Esophagus (tissue), 2 donors: ENCODE measurements at regions not wholly inside any gene's neighbourhood (a gene's known extent, or its start where the extent isn't known, plus 50 kb on each side); places are given as distances from the start of the nearest gene placed in this dataset.
"Not testable (repeated sequence)": the region's sequence is repeated elsewhere in the genome, so short reads cannot be mapped to it uniquely, and the experiment has no call there.

Experiments used
- H3K27ac ChIP-seq, 2 donors: one replicate each; pipeline ENCODE4 v1.5.1; 2013; ENCODE audit warnings: low read depth in 2 of 2, mild to moderate bottlenecking in 2 of 2, inconsistent platforms in 1 of 2, low read length in 1 of 2, moderate library complexity in 1 of 2
- H3K27me3 ChIP-seq, 2 donors: one replicate each; pipeline ENCODE4 v1.6.1; 2013; ENCODE audit warnings: low read length in 2 of 2, control low read depth in 1 of 2, mild to moderate bottlenecking in 1 of 2; ENCODE audit not compliant: insufficient read depth in 2 of 2, control insufficient read depth in 1 of 2
- H3K36me3 ChIP-seq, 2 donors: one replicate each; pipeline ENCODE4 v1.6.1; 2013; ENCODE audit warnings: low read length in 1 of 2; ENCODE audit not compliant: control insufficient read depth in 2 of 2, insufficient read depth in 2 of 2
- H3K4me1 ChIP-seq, 2 donors: one replicate each; pipeline ENCODE4 v1.6.1; 2013; ENCODE audit warnings: low read length in 1 of 2; ENCODE audit not compliant: control insufficient read depth in 2 of 2, insufficient read depth in 2 of 2
- H3K4me3 ChIP-seq, 2 donors: one replicate each; pipeline ENCODE4 v1.5.1; 2013; ENCODE audit warnings: low read length in 2 of 2, mild to moderate bottlenecking in 2 of 2, low read depth in 1 of 2, moderate library complexity in 1 of 2
- H3K9me3 ChIP-seq, 2 donors: one replicate each; pipeline ENCODE4 v1.6.1; 2013; ENCODE audit warnings: mild to moderate bottlenecking in 2 of 2, low read depth in 1 of 2, low read length in 1 of 2, moderate library complexity in 1 of 2; ENCODE audit not compliant: control insufficient read depth in 2 of 2, insufficient read depth in 1 of 2
- WGBS, 2 donors: extraction: QIAGEN DNeasy Blood & Tissue Kit; methylation state at CpG; one replicate each; pipeline ENCODE4 v1.1.7; 2013; 5-methylcytosine and 5-hydroxymethylcytosine counted together
- donor health status: healthy with polysubstance abuse.
- donor health status: Bipolar disorder and iron deficiency.

- not testable (repeated sequence) for H3K4me1 ChIP-seq, H3K27ac ChIP-seq
- 81 to 91% methylated on average over 3 of the region's 3 CpGs for WGBS, 2 donors
Measured at GRCh38 chr3:172579753-172580152, 56.5 kb upstream of the TNFSF10 start.

GRCh38 chr3:172578714-172579113, 55.5 kb upstream of the TNFSF10 start:
- not testable (repeated sequence) for H3K36me3 ChIP-seq, H3K4me1 ChIP-seq, H3K27me3 ChIP-seq, H3K4me3 ChIP-seq, H3K9me3 ChIP-seq, H3K27ac ChIP-seq
- 90 to 97% methylated on average over 1 of the region's 1 CpG for WGBS, 2 donors

More at GRCh38 chr3:172579753-172580152, 56.5 kb upstream of the TNFSF10 start:
- H3K36me3 ChIP-seq, H3K4me3 ChIP-seq, H3K27me3 ChIP-seq, H3K9me3 ChIP-seq: not testable (repeated sequence)

DNA sequence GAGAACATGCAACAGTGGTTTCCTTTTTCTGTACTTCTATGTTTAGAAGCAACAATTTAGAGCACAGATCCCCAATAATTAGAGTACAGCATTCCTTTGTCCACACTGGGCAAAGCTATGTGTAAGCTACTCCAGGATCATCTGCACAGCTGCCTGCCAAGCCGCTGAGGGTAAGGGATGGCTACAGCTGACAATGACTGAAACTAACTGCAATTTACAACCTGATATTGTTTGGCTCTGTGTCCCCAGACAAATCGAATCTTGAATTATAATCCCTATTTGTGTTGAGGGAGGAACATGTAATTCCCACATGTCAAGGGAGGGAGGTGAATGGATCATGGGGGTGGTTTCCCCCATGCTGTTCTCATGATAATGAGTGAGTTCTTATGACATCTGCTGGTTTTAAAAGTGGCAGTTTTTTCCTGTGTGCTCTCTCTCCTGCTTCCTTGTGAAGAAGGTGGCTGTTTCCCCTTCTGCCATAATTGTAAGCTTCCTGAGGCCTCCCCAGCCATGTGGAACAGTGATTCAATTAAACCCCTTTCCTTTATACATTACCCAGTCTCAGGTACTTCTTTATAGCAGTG, 54.8 kb upstream of the TNFSF10 start:
- no peaks in the 10 kb centered on the region for H3K27me3 ChIP-seq
- no peaks in the 10 kb centered on the region for H3K4me1 ChIP-seq
- no peak overlapping the region for H3K4me3 ChIP-seq
- WGBS, 2 donors: 46 to 50% methylated on average over 2 of the region's 2 CpGs
- peak overlapping the region in 1 of 2 donors; percentile 1 for H3K27ac ChIP-seq
- no peaks in the 10 kb centered on the region for H3K36me3 ChIP-seq
- no peaks in the 10 kb centered on the region for H3K9me3 ChIP-seq

GRCh38 chr3:172575375-172575774, 52.1 kb upstream of the TNFSF10 start:
- H3K4me3 ChIP-seq: no peak overlapping the region
- no peak overlapping the region for H3K27ac ChIP-seq
- no peaks in the 10 kb centered on the region for H3K4me1 ChIP-seq
- no peaks in the 10 kb centered on the region for H3K9me3 ChIP-seq
- 83 to 85% methylated on average over 2 of the region's 2 CpGs for WGBS, 2 donors
- no peaks in the 10 kb centered on the region for H3K27me3 ChIP-seq
- no peaks in the 10 kb centered on the region for H3K36me3 ChIP-seq

DNA sequence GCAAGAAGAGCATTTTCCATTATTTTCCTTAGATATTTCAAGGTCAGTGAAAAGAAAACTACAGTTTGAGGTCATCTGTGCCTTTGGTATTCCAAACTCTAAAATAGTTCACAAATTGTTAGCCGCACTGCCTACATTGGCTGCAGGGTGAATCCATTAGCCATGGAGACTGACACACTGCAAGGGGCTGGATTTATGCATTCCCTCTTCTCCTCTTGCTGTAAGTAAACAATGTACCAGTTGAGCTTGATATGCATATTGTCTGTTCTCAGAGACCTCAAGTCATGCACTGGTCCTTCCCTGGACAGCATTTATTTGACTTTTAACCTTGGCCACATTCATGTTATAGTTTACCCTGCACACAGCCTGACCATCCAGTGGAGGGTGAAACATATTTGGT, 50.2 kb upstream of the TNFSF10 start:
- WGBS, 2 donors: 96 to 97% methylated on average over 1 of the region's 1 CpG
- H3K27ac ChIP-seq: no peak overlapping the region
- no peak overlapping the region for H3K4me3 ChIP-seq
- H3K9me3 ChIP-seq: no peaks in the 10 kb centered on the region
- H3K27me3 ChIP-seq: no peaks in the 10 kb centered on the region
- no peaks in the 10 kb centered on the region for H3K36me3 ChIP-seq
- H3K4me1 ChIP-seq: no peaks in the 10 kb centered on the region
